Osteoblast (primary cell): ENCODE measurements at regions not wholly inside any gene's neighbourhood (a gene's known extent, or its start where the extent isn't known, plus 50 kb on each side); places are given as distances from the start of the nearest gene placed in this dataset.

Experiments
- DNase-seq: peaks from one replicate; pipeline ENCODE4 v3.0.0; 2011; ENCODE audit warnings: low spot score, mixed read lengths; ENCODE audit not compliant: insufficient read length; ENCODE audit errors: missing footprints
- H2AFZ ChIP-seq: 2 replicates; pipeline ENCODE4 v1.6.0; 2011; ENCODE audit warnings: mild to moderate bottlenecking, low read length
- H3K27ac ChIP-seq: 2 replicates; pipeline ENCODE4 v1.5.1; 2011; ENCODE audit warnings: mild to moderate bottlenecking, low read depth, low read length, moderate library complexity
- H3K27me3 ChIP-seq: 2 replicates; pipeline ENCODE4 v1.6.0; 2012; ENCODE audit warnings: mild to moderate bottlenecking, control low read depth, inconsistent platforms, low read length, moderate library complexity; ENCODE audit not compliant: insufficient read depth
- H3K36me3 ChIP-seq: 2 replicates; pipeline ENCODE4 v1.5.1; 2011; ENCODE audit warnings: mild to moderate bottlenecking, low read length, control low read depth, moderate library complexity; ENCODE audit not compliant: insufficient read depth
- H3K4me1 ChIP-seq: 2 replicates; pipeline ENCODE4 v1.5.1; 2011; ENCODE audit warnings: mild to moderate bottlenecking, low read length, control low read depth, moderate library complexity; ENCODE audit not compliant: insufficient read depth
- H3K4me2 ChIP-seq: 2 replicates; pipeline ENCODE4 v1.6.0; 2011; ENCODE audit warnings: mild to moderate bottlenecking, low read length; ENCODE audit not compliant: insufficient read depth
- H3K4me3 ChIP-seq: fragments of 200-600 bp; sonication (generic); 3 replicates; pipeline ENCODE4 v1.5.1; 2012; ENCODE audit warnings: mild to moderate bottlenecking, low read length, inconsistent platforms; ENCODE audit not compliant: insufficient read depth
- H3K79me2 ChIP-seq: 2 replicates; pipeline ENCODE4 v1.6.0; 2012; ENCODE audit warnings: mild to moderate bottlenecking, low read length, control low read depth, inconsistent platforms; ENCODE audit not compliant: insufficient read depth
- H3K9me3 ChIP-seq: 2 replicates; pipeline ENCODE4 v1.5.1; 2011; ENCODE audit warnings: low read depth, low read length, control low read depth
- H4K20me1 ChIP-seq: 2 replicates; pipeline ENCODE4 v1.6.0; 2012; ENCODE audit warnings: mild to moderate bottlenecking, low read length, control low read depth; ENCODE audit not compliant: insufficient read depth
- CTCF ChIP-seq: IDR thresholded peaks from 2 replicates; pipeline ENCODE4 v1.5.1; 2011; ENCODE audit warnings: mild to moderate bottlenecking, low read depth, low read length, moderate library complexity; ENCODE audit errors: extremely low read depth

- H3K4me1 ChIP-seq: no peaks in the 10 kb centered on the region
- DNase-seq: no peak
- no peaks in the 10 kb centered on the region for H3K27me3 ChIP-seq
- no peak overlapping the region for H3K4me3 ChIP-seq
- H4K20me1 ChIP-seq: no peaks in the 10 kb centered on the region
- no peak overlapping the region for H3K27ac ChIP-seq
- H3K36me3 ChIP-seq: no peaks in the 10 kb centered on the region
- no peak for TF ChIP-seq CTCF
- H2AFZ ChIP-seq: no peak overlapping the region
- peaks cover 5% of the 10 kb centered on the region for H3K9me3 ChIP-seq
- H3K4me2 ChIP-seq: no peak overlapping the region
- H3K79me2 ChIP-seq: no peaks in the 10 kb centered on the region
Observed at GRCh38 chr3:163684651-163685050, 1393.6 kb downstream of the SI start.

GRCh38 chr3:163672954-163673353 is 1405.3 kb downstream of the SI start:
- H3K27ac ChIP-seq: no peak overlapping the region
- H2AFZ ChIP-seq: no peak overlapping the region
- no peak overlapping the region for H3K4me2 ChIP-seq
- H3K79me2 ChIP-seq: no peaks in the 10 kb centered on the region
- no peaks in the 10 kb centered on the region for H3K36me3 ChIP-seq
- H3K4me3 ChIP-seq: no peak overlapping the region
- peaks cover 4% of the 10 kb centered on the region for H3K9me3 ChIP-seq
- H3K27me3 ChIP-seq: no peaks in the 10 kb centered on the region
- no peak for DNase-seq
- no peak for TF ChIP-seq CTCF
- H4K20me1 ChIP-seq: no peaks in the 10 kb centered on the region
- no peaks in the 10 kb centered on the region for H3K4me1 ChIP-seq

GRCh38 chr3:163671201-163671600 is 1407.1 kb downstream of the SI start:
- no peaks in the 10 kb centered on the region for H3K4me1 ChIP-seq
- H4K20me1 ChIP-seq: no peaks in the 10 kb centered on the region
- no peaks in the 10 kb centered on the region for H3K27me3 ChIP-seq
- peaks cover 4% of the 10 kb centered on the region for H3K9me3 ChIP-seq
- H2AFZ ChIP-seq: no peak overlapping the region
- no peaks in the 10 kb centered on the region for H3K36me3 ChIP-seq
- DNase-seq: no peak
- no peaks in the 10 kb centered on the region for H3K79me2 ChIP-seq
- no peak overlapping the region for H3K27ac ChIP-seq
- H3K4me2 ChIP-seq: no peak overlapping the region
- no peak overlapping the region for H3K4me3 ChIP-seq
- no peak for TF ChIP-seq CTCF

GRCh38 chr3:163664466-163664865 is 1413.8 kb downstream of the SI start:
- no peaks in the 10 kb centered on the region for H4K20me1 ChIP-seq
- H3K27me3 ChIP-seq: no peaks in the 10 kb centered on the region
- H3K36me3 ChIP-seq: no peaks in the 10 kb centered on the region

More at GRCh38 chr3:163664466-163664865, 1413.8 kb downstream of the SI start:
- H3K4me1 ChIP-seq: no peaks in the 10 kb centered on the region
- H3K79me2 ChIP-seq: no peaks in the 10 kb centered on the region
- H3K4me3 ChIP-seq: no peak overlapping the region
- H3K4me2 ChIP-seq: no peak overlapping the region
- H3K27ac ChIP-seq: no peak overlapping the region
- no peak overlapping the region for H2AFZ ChIP-seq
- no peaks in the 10 kb centered on the region for H3K9me3 ChIP-seq
- no peak for TF ChIP-seq CTCF
- DNase-seq: no peak
